GM23338 (cell line): ENCODE measurements at regions not wholly inside any gene's neighbourhood (a gene's known extent, or its start where the extent isn't known, plus 50 kb on each side); places are given as distances from the start of the nearest gene placed in this dataset.

Source experiments
- ATAC-seq: fragments of 200-7000 bp; cut with Tn5 transposase; 3 replicates; pipeline ENCODE4 v1.9.1; 2020
- DNase-seq: peaks from one replicate; pipeline ENCODE4 v3.0.0-alpha.2; 2015; ENCODE audit warnings: low spot score
- H2AFZ ChIP-seq: fragments of 200-600 bp; sonication (generic); 2 replicates; pipeline ENCODE4 v1.8.0; 2016; ENCODE audit warnings: antibody characterized with exemption, mild to moderate bottlenecking, moderate library complexity
- H3F3A ChIP-seq: fragments of 200-600 bp; sonication (generic); replicated peaks from 2 replicates; pipeline ENCODE4 v1.8.0; 2017; ENCODE audit warnings: antibody characterized with exemption, mixed run types, low read depth
- H3K27ac ChIP-seq: fragments of 200-600 bp; sonication (generic); 2 replicates; pipeline ENCODE4 v1.6.1; 2016; ENCODE audit warnings: low read depth
- H3K27me3 ChIP-seq: fragments of 200-600 bp; sonication (generic); 2 replicates; pipeline ENCODE4 v1.8.0; 2016; ENCODE audit warnings: mild to moderate bottlenecking, mixed run types, moderate library complexity; ENCODE audit not compliant: insufficient read depth
- H3K36me3 ChIP-seq: fragments of 200-600 bp; sonication (generic); 2 replicates; pipeline ENCODE4 v1.8.0; 2016; ENCODE audit warnings: mild to moderate bottlenecking; ENCODE audit not compliant: insufficient read depth
- H3K4me1 ChIP-seq: fragments of 200-600 bp; sonication (generic); 2 replicates; pipeline ENCODE4 v1.8.0; 2016; ENCODE audit warnings: mild to moderate bottlenecking, moderate library complexity; ENCODE audit not compliant: insufficient read depth
- H3K4me2 ChIP-seq: fragments of 200-600 bp; sonication (generic); 2 replicates; pipeline ENCODE4 v1.7.1; 2017; ENCODE audit warnings: mixed run types
- H3K4me3 ChIP-seq: fragments of 200-600 bp; sonication (generic); 2 replicates; pipeline ENCODE4 v1.6.1; 2016; ENCODE audit warnings: mixed run types
- H3K79me2 ChIP-seq: fragments of 200-600 bp; sonication (generic); replicated peaks from 2 replicates; pipeline ENCODE4 v1.8.0; 2017; ENCODE audit warnings: mild to moderate bottlenecking; ENCODE audit not compliant: insufficient read depth
- H3K9me2 ChIP-seq: fragments of 200-600 bp; sonication (generic); 2 replicates; pipeline ENCODE4 v1.8.0; 2017; ENCODE audit not compliant: insufficient read depth
- H4K20me1 ChIP-seq: fragments of 200-600 bp; sonication (generic); replicated peaks from 2 replicates; pipeline ENCODE4 v1.8.0; 2017; ENCODE audit warnings: mild to moderate bottlenecking; ENCODE audit not compliant: insufficient read depth
- H3K27ac Mint-ChIP-seq: 2 replicates; pipeline ENCODE4 v1.8.0; 2020; ENCODE audit warnings: inconsistent platforms, mild to moderate bottlenecking, moderate library complexity, mixed read lengths
- H3K27me3 Mint-ChIP-seq: 3 replicates; pipeline ENCODE4 v1.8.0; 2022; ENCODE audit warnings: low read depth, mild to moderate bottlenecking, moderate library complexity, mixed read lengths, inconsistent platforms; ENCODE audit not compliant: insufficient read depth, poor library complexity
- H3K36me3 Mint-ChIP-seq: 3 replicates; pipeline ENCODE4 v1.8.0; 2021; ENCODE audit warnings: low read depth, mild to moderate bottlenecking, inconsistent platforms, moderate library complexity, mixed read lengths
- H3K4me1 Mint-ChIP-seq: 3 replicates; pipeline ENCODE4 v1.8.0; 2020; ENCODE audit warnings: mild to moderate bottlenecking, inconsistent platforms, mixed read lengths
- H3K4me3 Mint-ChIP-seq: 3 replicates; pipeline ENCODE4 v1.8.0; 2021; ENCODE audit warnings: moderate library complexity, mild to moderate bottlenecking, inconsistent platforms, mixed read lengths
- H3K9me3 Mint-ChIP-seq: 3 replicates; pipeline ENCODE4 v1.8.0; 2020; ENCODE audit warnings: moderate library complexity, mild to moderate bottlenecking, inconsistent platforms, mixed read lengths
- EZH2 ChIP-seq: fragments of 200-600 bp; sonication (generic); IDR thresholded peaks from one replicate; pipeline ENCODE4 v1.8.0; 2017; ENCODE audit warnings: antibody characterized with exemption, mild to moderate bottlenecking, low read depth; ENCODE audit not compliant: unreplicated experiment
- JUNB ChIP-seq: IDR thresholded peaks from one replicate; pipeline ENCODE4 v1.6.1; 2016; ENCODE audit warnings: antibody characterized with exemption; ENCODE audit not compliant: unreplicated experiment
- NANOG ChIP-seq: IDR thresholded peaks from 2 replicates; pipeline ENCODE4 v1.6.1; 2016; ENCODE audit warnings: antibody characterized with exemption, borderline replicate concordance
- POLR2AphosphoS5 ChIP-seq: IDR thresholded peaks from 2 replicates; pipeline ENCODE4 v1.6.1; 2016; ENCODE audit warnings: antibody characterized with exemption, low read depth
- STAT1 ChIP-seq: IDR thresholded peaks from one replicate; pipeline ENCODE4 v1.6.1; 2016; ENCODE audit warnings: antibody characterized with exemption; ENCODE audit not compliant: unreplicated experiment
- ZNF114 ChIP-seq: fragments of 250-450 bp; sonication (Bioruptor Pico); IDR thresholded peaks from 2 replicates; pipeline ENCODE4 v1.5.0; 2020; ENCODE audit warnings: mild to moderate bottlenecking, moderate library complexity
- ZNF331 ChIP-seq: fragments of 250-450 bp; sonication (Bioruptor Pico); IDR thresholded peaks from 2 replicates; pipeline ENCODE4 v1.5.0; 2020; ENCODE audit warnings: low read depth, mild to moderate bottlenecking, moderate library complexity
- TF ChIP-seq, protein P1 (sequence below): IDR thresholded peaks from 2 replicates; pipeline ENCODE4 v1.6.1; 2016; ENCODE audit warnings: antibody characterized with exemption
- TF ChIP-seq, protein P2 (sequence below): IDR thresholded peaks from one replicate; pipeline ENCODE4 v1.6.1; 2018; ENCODE audit warnings: antibody characterized with exemption; ENCODE audit not compliant: unreplicated experiment
- TF ChIP-seq, protein P3 (sequence below), 2 experiments: fragments of 200-600 bp in 1 of 2; sonication (generic) in 1 of 2; conservative IDR thresholded peaks; 2 replicates each; pipeline versions ENCODE4 v1.5.1 to v1.6.1; 2016 to 2017; ENCODE audit warnings: antibody characterized with exemption in 2 of 2, low read depth in 2 of 2, mild to moderate bottlenecking in 2 of 2, moderate library complexity in 1 of 2

DNA sequence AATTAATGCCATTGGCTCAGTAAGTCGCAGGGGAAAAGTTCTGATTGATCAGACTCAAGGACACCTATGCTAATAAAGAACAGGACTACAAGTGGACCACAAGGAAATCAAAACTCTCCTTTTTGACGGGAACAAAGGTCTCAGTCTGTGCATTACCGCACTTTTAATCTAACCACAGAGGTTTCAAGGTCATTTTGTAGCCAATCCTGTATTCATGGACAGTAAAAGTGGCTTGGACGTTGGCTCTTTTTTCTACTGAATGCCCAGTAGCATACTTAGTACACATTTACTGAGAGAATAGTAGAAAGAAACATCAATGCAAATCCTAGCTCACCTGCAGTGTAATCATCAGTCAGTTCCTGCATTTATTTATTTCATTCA, 471.9 kb downstream of the PID1 start:
- Histone ChIP-seq H2AFZ (no peak overlapping the region), H3K4me2 (no peak overlapping the region), H3F3A (no peaks in the 10 kb centered on the region), H3K27me3 (no peaks in the 10 kb centered on the region), H3K36me3 (no peaks in the 10 kb centered on the region), H3K27ac (no peak overlapping the region), H3K4me3 (no peak overlapping the region), H3K79me2 (no peaks in the 10 kb centered on the region), H3K4me1 (no peaks in the 10 kb centered on the region), H3K9me2 (no peaks in the 10 kb centered on the region; the same call in 1 of the 2 replicates), H4K20me1 (no peaks in the 10 kb centered on the region)
- Mint-ChIP-seq H3K27ac (no peak overlapping the region), H3K36me3 (no peaks in the 10 kb centered on the region), H3K9me3 (no peaks in the 10 kb centered on the region), H3K27me3 (no peaks in the 10 kb centered on the region), H3K4me3 (no peak overlapping the region), H3K4me1 (no peaks in the 10 kb centered on the region)
- DNase-seq (no peak), ATAC-seq (no peak)
- no peak for TF ChIP-seq NANOG
- TF ChIP-seq EZH2 = no peak
- TF ChIP-seq, protein P1, sequence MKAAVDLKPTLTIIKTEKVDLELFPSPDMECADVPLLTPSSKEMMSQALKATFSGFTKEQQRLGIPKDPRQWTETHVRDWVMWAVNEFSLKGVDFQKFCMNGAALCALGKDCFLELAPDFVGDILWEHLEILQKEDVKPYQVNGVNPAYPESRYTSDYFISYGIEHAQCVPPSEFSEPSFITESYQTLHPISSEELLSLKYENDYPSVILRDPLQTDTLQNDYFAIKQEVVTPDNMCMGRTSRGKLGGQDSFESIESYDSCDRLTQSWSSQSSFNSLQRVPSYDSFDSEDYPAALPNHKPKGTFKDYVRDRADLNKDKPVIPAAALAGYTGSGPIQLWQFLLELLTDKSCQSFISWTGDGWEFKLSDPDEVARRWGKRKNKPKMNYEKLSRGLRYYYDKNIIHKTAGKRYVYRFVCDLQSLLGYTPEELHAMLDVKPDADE = no peak
- TF ChIP-seq, protein P2, sequence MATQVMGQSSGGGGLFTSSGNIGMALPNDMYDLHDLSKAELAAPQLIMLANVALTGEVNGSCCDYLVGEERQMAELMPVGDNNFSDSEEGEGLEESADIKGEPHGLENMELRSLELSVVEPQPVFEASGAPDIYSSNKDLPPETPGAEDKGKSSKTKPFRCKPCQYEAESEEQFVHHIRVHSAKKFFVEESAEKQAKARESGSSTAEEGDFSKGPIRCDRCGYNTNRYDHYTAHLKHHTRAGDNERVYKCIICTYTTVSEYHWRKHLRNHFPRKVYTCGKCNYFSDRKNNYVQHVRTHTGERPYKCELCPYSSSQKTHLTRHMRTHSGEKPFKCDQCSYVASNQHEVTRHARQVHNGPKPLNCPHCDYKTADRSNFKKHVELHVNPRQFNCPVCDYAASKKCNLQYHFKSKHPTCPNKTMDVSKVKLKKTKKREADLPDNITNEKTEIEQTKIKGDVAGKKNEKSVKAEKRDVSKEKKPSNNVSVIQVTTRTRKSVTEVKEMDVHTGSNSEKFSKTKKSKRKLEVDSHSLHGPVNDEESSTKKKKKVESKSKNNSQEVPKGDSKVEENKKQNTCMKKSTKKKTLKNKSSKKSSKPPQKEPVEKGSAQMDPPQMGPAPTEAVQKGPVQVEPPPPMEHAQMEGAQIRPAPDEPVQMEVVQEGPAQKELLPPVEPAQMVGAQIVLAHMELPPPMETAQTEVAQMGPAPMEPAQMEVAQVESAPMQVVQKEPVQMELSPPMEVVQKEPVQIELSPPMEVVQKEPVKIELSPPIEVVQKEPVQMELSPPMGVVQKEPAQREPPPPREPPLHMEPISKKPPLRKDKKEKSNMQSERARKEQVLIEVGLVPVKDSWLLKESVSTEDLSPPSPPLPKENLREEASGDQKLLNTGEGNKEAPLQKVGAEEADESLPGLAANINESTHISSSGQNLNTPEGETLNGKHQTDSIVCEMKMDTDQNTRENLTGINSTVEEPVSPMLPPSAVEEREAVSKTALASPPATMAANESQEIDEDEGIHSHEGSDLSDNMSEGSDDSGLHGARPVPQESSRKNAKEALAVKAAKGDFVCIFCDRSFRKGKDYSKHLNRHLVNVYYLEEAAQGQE = no peak
- no peak for TF ChIP-seq JUNB

DNA sequence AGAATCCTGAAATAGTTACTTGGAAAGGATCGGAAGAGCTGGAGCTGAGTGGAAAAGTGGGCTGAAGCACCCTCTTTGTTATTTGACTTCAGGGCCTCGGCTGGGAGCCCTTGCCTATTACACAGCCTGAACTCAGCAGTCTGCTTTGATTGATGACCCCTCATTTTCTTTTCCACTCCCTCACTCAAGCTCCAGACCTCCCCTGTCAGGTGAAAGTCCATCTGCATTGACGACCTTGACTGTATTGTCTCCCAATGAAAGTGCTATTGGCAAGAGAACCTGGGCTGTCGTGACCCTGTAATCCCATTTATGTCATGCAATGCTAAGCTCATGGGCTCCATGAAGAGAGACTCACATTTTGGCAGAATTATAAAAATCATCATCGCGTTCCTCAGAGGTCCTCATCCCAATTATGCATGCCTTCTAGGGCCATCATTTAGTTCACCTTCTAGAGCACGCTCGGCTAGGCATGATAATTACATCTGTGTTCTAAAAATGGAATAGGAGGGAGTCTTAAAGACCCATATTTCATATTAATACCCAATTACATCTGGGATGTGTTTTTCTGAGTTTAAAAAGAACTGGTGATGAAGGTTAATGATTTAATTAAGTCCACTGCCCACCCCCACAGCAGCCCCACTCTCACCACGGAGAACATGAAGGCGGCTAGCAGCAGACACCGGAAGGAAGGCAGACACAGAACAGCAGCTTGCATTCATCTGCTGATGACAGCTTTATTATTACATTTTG, 472.5 kb downstream of the PID1 start:
- no peak overlapping the region for H3K27ac ChIP-seq
- no peaks in the 10 kb centered on the region for H3K79me2 ChIP-seq
- no peaks in the 10 kb centered on the region for H3K27me3 ChIP-seq
- Mint-ChIP-seq H3K4me1 (no peaks in the 10 kb centered on the region), H3K36me3 (no peaks in the 10 kb centered on the region), H3K9me3 (no peaks in the 10 kb centered on the region), H3K27ac (no peak overlapping the region), H3K27me3 (no peaks in the 10 kb centered on the region), H3K4me3 (no peak overlapping the region)
- H3K9me2 ChIP-seq = no peaks in the 10 kb centered on the region; the same call in 1 of the 2 replicates
- no peak for DNase-seq
- no peaks in the 10 kb centered on the region for H3K4me1 ChIP-seq
- ATAC-seq = no peak
- H3K4me2 ChIP-seq = no peak overlapping the region
- no peaks in the 10 kb centered on the region for H3F3A ChIP-seq
- H3K4me3 ChIP-seq = no peak overlapping the region
- H4K20me1 ChIP-seq = no peaks in the 10 kb centered on the region
- H2AFZ ChIP-seq = no peak overlapping the region
- no peaks in the 10 kb centered on the region for H3K36me3 ChIP-seq
- TF ChIP-seq JUNB (no peak), EZH2 (no peak), ZNF331 (no peak), ZNF114 (no peak), STAT1 (no peak), NANOG (no peak), POLR2AphosphoS5 (no peak)
- TF ChIP-seq, protein P1 = no peak
- TF ChIP-seq, protein P3, sequence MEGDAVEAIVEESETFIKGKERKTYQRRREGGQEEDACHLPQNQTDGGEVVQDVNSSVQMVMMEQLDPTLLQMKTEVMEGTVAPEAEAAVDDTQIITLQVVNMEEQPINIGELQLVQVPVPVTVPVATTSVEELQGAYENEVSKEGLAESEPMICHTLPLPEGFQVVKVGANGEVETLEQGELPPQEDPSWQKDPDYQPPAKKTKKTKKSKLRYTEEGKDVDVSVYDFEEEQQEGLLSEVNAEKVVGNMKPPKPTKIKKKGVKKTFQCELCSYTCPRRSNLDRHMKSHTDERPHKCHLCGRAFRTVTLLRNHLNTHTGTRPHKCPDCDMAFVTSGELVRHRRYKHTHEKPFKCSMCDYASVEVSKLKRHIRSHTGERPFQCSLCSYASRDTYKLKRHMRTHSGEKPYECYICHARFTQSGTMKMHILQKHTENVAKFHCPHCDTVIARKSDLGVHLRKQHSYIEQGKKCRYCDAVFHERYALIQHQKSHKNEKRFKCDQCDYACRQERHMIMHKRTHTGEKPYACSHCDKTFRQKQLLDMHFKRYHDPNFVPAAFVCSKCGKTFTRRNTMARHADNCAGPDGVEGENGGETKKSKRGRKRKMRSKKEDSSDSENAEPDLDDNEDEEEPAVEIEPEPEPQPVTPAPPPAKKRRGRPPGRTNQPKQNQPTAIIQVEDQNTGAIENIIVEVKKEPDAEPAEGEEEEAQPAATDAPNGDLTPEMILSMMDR (conservative IDR thresholded peaks at IDR 0.05; ENCODE audit: low read depth in 2 of 2) = no peak
- TF ChIP-seq, protein P2 = no peak
